ENCODE measurements at regions not wholly inside any gene's neighbourhood (a gene's known extent, or its start where the extent isn't known, plus 50 kb on each side); places are given as distances from the start of the nearest gene placed in this dataset.

- no peak for TF ChIP-seq CTCF (CRISPR knock-in tag; IDR thresholded peaks at IDR 0.05)
- TF ChIP-seq KLF13 (CRISPR knock-in tag; IDR thresholded peaks at IDR 0.05): no peak
- TF ChIP-seq ZNF660 (CRISPR knock-in tag; IDR thresholded peaks at IDR 0.05; ENCODE audit: borderline replicate concordance, low read depth): no peak
- no peak for TF ChIP-seq EZH2 (conservative IDR thresholded peaks at IDR 0.05; ENCODE audit: low read depth, low read length)
- TF ChIP-seq TAF1 (CRISPR knock-in tag; IDR thresholded peaks at IDR 0.05): no peak
- TF ChIP-seq STAG1 (CRISPR knock-in tag; IDR thresholded peaks at IDR 0.05): no peak
- TF ChIP-seq CBX1 (IDR thresholded peaks at IDR 0.05; ENCODE audit: low read depth): no peak
- TF ChIP-seq, protein P1, sequence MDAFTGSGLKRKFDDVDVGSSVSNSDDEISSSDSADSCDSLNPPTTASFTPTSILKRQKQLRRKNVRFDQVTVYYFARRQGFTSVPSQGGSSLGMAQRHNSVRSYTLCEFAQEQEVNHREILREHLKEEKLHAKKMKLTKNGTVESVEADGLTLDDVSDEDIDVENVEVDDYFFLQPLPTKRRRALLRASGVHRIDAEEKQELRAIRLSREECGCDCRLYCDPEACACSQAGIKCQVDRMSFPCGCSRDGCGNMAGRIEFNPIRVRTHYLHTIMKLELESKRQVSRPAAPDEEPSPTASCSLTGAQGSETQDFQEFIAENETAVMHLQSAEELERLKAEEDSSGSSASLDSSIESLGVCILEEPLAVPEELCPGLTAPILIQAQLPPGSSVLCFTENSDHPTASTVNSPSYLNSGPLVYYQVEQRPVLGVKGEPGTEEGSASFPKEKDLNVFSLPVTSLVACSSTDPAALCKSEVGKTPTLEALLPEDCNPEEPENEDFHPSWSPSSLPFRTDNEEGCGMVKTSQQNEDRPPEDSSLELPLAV (CRISPR knock-in tag; conservative IDR thresholded peaks at IDR 0.05; ENCODE audit: low read depth): no peak
- TF ChIP-seq ZNF333 (CRISPR knock-in tag; IDR thresholded peaks at IDR 0.05; ENCODE audit: borderline replicate concordance): no peak
These were observed 881.3 kb upstream of the NR2F2 start for GRCh38 chr15:95449230-95449628.
